ENCODE measurements at regions not wholly inside any gene's neighbourhood (a gene's known extent, or its start where the extent isn't known, plus 50 kb on each side); places are given as distances from the start of the nearest gene placed in this dataset.
"Not testable (repeated sequence)": the region's sequence is repeated elsewhere in the genome, so short reads cannot be mapped to it uniquely, and the experiment has no call there.

DNA sequence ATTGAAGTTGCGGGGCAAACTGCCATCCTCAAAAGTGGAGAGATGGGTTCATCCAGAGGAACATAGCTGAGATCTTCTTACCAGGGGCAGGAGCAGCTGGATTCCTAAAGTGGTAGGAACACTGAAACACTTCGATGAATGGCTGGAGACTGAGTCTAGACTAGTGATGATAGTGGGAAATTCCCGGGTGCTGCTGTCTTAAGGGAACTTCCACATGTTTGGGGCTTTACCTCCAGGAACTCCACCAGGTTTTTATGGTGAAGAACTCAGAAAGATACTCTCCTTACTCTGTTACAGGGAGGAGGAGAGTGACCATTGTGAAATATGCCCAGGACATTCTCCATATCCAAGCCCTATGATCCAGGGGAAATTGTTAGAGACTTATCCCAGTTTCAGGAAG is 210.5 kb upstream of the FOLH1 start:
- TF ChIP-seq, protein P1, sequence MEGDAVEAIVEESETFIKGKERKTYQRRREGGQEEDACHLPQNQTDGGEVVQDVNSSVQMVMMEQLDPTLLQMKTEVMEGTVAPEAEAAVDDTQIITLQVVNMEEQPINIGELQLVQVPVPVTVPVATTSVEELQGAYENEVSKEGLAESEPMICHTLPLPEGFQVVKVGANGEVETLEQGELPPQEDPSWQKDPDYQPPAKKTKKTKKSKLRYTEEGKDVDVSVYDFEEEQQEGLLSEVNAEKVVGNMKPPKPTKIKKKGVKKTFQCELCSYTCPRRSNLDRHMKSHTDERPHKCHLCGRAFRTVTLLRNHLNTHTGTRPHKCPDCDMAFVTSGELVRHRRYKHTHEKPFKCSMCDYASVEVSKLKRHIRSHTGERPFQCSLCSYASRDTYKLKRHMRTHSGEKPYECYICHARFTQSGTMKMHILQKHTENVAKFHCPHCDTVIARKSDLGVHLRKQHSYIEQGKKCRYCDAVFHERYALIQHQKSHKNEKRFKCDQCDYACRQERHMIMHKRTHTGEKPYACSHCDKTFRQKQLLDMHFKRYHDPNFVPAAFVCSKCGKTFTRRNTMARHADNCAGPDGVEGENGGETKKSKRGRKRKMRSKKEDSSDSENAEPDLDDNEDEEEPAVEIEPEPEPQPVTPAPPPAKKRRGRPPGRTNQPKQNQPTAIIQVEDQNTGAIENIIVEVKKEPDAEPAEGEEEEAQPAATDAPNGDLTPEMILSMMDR (conservative IDR thresholded peaks at IDR 0.05; ENCODE audit: low read depth, low read length): not testable (repeated sequence)
- not testable (repeated sequence) for TF ChIP-seq EZH2 (IDR thresholded peaks at IDR 0.05; ENCODE audit: borderline replicate concordance, low read depth, low read length, poor library complexity, severe bottlenecking)
